Heart right ventricle (tissue), 16 donors: ENCODE measurements at regions not wholly inside any gene's neighbourhood (a gene's known extent, or its start where the extent isn't known, plus 50 kb on each side); places are given as distances from the start of the nearest gene placed in this dataset.

Experiments used
- ATAC-seq, 8 donors: fragments of 200-7000 bp; cut with Tn5 transposase; one replicate each; pipeline ENCODE4 v1.9.1; 2020; ENCODE audit warnings: mild to moderate bottlenecking in 8 of 8, moderate library complexity in 8 of 8, moderate number of reproducible peaks in 1 of 8
- DNase-seq, 2 donors: peaks; one replicate each; pipeline ENCODE4 v3.0.0-alpha.2; 2020
- H3K27ac ChIP-seq, 10 donors: fragments of 200-600 bp; sonication (generic) in 2 of 10; one replicate each; pipeline versions ENCODE4 v1.5.0 to v1.8.0; 2020 to 2022; ENCODE audit warnings: mild to moderate bottlenecking in 3 of 10
- H3K27me3 ChIP-seq, 7 donors: fragments of 200-600 bp; one replicate each; pipeline ENCODE4 v1.8.0; 2021 to 2022; ENCODE audit warnings: mild to moderate bottlenecking in 2 of 7
- H3K36me3 ChIP-seq, 9 donors: fragments of 200-600 bp; sonication (generic) in 1 of 9; one replicate each; pipeline versions ENCODE4 v1.5.0 to v1.8.0; 2020 to 2022; ENCODE audit warnings: mild to moderate bottlenecking in 2 of 9
- H3K4me1 ChIP-seq, 9 donors: fragments of 200-600 bp; sonication (generic) in 1 of 9; one replicate each; pipeline versions ENCODE4 v1.5.0 to v1.8.0; 2020 to 2022; ENCODE audit warnings: mild to moderate bottlenecking in 4 of 9
- H3K4me3 ChIP-seq, 10 donors: fragments of 200-600 bp; sonication (generic) in 2 of 10; one replicate each; pipeline versions ENCODE4 v1.5.0 to v1.8.0; 2020 to 2022; ENCODE audit warnings: mild to moderate bottlenecking in 7 of 10, moderate library complexity in 2 of 10
- H3K9me3 ChIP-seq, 11 donors: fragments of 200-600 bp in 10 of 11; sonication (generic) in 2 of 11; one replicate each; pipeline versions ENCODE4 v1.5.0 to v1.8.0; 2013 to 2022; ENCODE audit warnings: mild to moderate bottlenecking in 2 of 11, control low read depth in 1 of 11, moderate library complexity in 1 of 11
- CTCF ChIP-seq, 9 donors: fragments of 200-600 bp; sonication (generic) in 2 of 9; IDR thresholded peaks; one replicate each; pipeline versions ENCODE4 v1.5.0 to v1.8.0; 2021 to 2022; ENCODE audit warnings: antibody characterized with exemption in 9 of 9, mild to moderate bottlenecking in 5 of 9, moderate library complexity in 1 of 9
- WGBS, 2 donors: extraction: QIAGEN DNeasy Blood & Tissue Kit; methylation state at CpG; one replicate each; pipeline ENCODE4 v1.1.7; 2013; ENCODE audit warnings: inconsistent platforms in 1 of 2; 5-methylcytosine and 5-hydroxymethylcytosine counted together
- intact Hi-C, 10 donors: fragments of 100-400 bp; cut with DNase I; formaldehyde crosslinking; loops; one replicate each; pipeline versions ENCODE4 v1.11.1 to v1.14.2; 2022
- donor health status: Arrhythmogenic right ventricular cardiomyopathy.
- donor health status: ischemic (EF 13 %, LVEDD 7.1; RV severe dilation, severe dysfunction).
- donor health status: healthy with polysubstance abuse.
- donor health status: DM: no; HTN: yes; CAD: no.
- donor health status: DM: no; HTN: no; CAD: no.
- donor health status: ischemic (EF 25% LVEDD 6.9; RV normal size, moderate dysfunction).
- donor health status: ischemic (EF 25% LVEDD 5.7; RV mildly dilated, moderate dysfunction).
- donor health status: healthy.
- donor health status: DM: yes; HTN: yes; CAD: no.
- donor health status: Ischemic cardiomyopathy.
- donor health status: ischemic (EF 35%, LVEDD 5.7; RV mildly dilated, moderate dysfunction).
- donor health status: nonischemic (EF 11% LVEDD 7.7; RV severe dilation, severe dysfunction).
- donor health status: DM: yes; HTN: yes; CAD: no.
- donor health status: PGD.
- donor health status: ischemic (EF 29% LVEDD 5.4; RV normal size, mild dysfunction).
- donor health status: nonischemic (EF 23%, LVEDD 6.1; RV moderate dilation, normal function).

GRCh38 chr1:244964112-244964971 is 100.0 kb upstream of the HNRNPU start:
- Histone ChIP-seq H3K4me3 (no peak overlapping the region), H3K9me3 (no peaks in the 10 kb centered on the region), H3K4me1 (peaks cover 0 to 56% (median 29%) of the 10 kb centered on the region in 9 donors), H3K27me3 (no peaks in the 10 kb centered on the region), H3K27ac (peak overlapping the region in 9 of 10 donors; percentile 30 to 76 (median 47)), H3K36me3 (no peaks in the 10 kb centered on the region)
- 14 to 15% methylated on average over 11 of the region's 11 CpGs for WGBS, 2 donors
- no peak for TF ChIP-seq CTCF (IDR thresholded peaks at IDR 0.05)
- ATAC-seq (peak in 4 of 8 donors; percentile 37 to 53 (median 42)), DNase-seq (no peak)
- intact Hi-C loops: loop anchor here in 3 of 10 donors (10.0 kb wide), 3 partner anchors 100 to 310 kb away; partner anchors contain the start of genes COX20 (in 1 of the 3), DESI2 (in 1 of the 3) and HNRNPU (in 1 of the 3)

GRCh38 chr1:244963231-244963826 is 99.0 kb upstream of the HNRNPU start:
- H3K27ac ChIP-seq: peak overlapping the region in 3 of 10 donors; percentile 43 to 72 (median 65)
- no peak for DNase-seq
- no peaks in the 10 kb centered on the region for H3K27me3 ChIP-seq
- intact Hi-C loops: loop anchor here in 3 of 10 donors (10.0 kb wide), 3 partner anchors 99 to 309 kb away; partner anchors contain the start of genes COX20 (in 1 of the 3), DESI2 (in 1 of the 3) and HNRNPU (in 1 of the 3)
- ATAC-seq: no peak
- H3K4me1 ChIP-seq: peaks cover 0 to 47% (median 21%) of the 10 kb centered on the region in 9 donors
- no peak for TF ChIP-seq CTCF (IDR thresholded peaks at IDR 0.05)
- no peaks in the 10 kb centered on the region for H3K36me3 ChIP-seq
- H3K9me3 ChIP-seq: no peaks in the 10 kb centered on the region
- 95 to 97% methylated on average over 7 of the region's 7 CpGs for whole genome bisulfite sequencing, 2 donors
- H3K4me3 ChIP-seq: no peak overlapping the region

- ATAC-seq (no peak), DNase-seq (no peak)
- Histone ChIP-seq H3K36me3 (no peaks in the 10 kb centered on the region), H3K4me1 (peaks cover 0 to 46% (median 19%) of the 10 kb centered on the region in 9 donors), H3K4me3 (no peak overlapping the region), H3K27ac (no peak overlapping the region), H3K9me3 (no peaks in the 10 kb centered on the region), H3K27me3 (no peaks in the 10 kb centered on the region)
- intact Hi-C loops: loop anchor here in 3 of 10 donors (10.0 kb wide), 3 partner anchors 97 to 307 kb away; partner anchors contain the start of genes COX20 (in 1 of the 3), DESI2 (in 1 of the 3) and HNRNPU (in 1 of the 3)
- TF ChIP-seq CTCF (IDR thresholded peaks at IDR 0.05): no peak
- 22 to 23% methylated on average over 3 of the region's 3 CpGs for WGBS, 2 donors
Observed at GRCh38 chr1:244962130-244962529, 97.8 kb upstream of the HNRNPU start.

GRCh38 chr1:244960904-244961303 is 96.6 kb upstream of the HNRNPU start:
- DNase-seq (no peak), ATAC-seq (peak in 3 of 8 donors; percentile 14 to 49 (median 43))
- intact Hi-C loops: loop anchor here in 3 of 10 donors (10.0 kb wide), 3 partner anchors 96 to 306 kb away; partner anchors contain the start of genes COX20 (in 1 of the 3), DESI2 (in 1 of the 3) and HNRNPU (in 1 of the 3)
- H3K4me3 ChIP-seq: no peak overlapping the region
- TF ChIP-seq CTCF (IDR thresholded peaks at IDR 0.05): no peak
- no peaks in the 10 kb centered on the region for H3K36me3 ChIP-seq
- WGBS, 2 donors: 53 to 72% methylated on average over 4 of the region's 4 CpGs
- H3K9me3 ChIP-seq: no peaks in the 10 kb centered on the region
- peaks cover 0 to 45% (median 19%) of the 10 kb centered on the region in 9 donors for H3K4me1 ChIP-seq
- no peaks in the 10 kb centered on the region for H3K27me3 ChIP-seq
- H3K27ac ChIP-seq: peak overlapping the region in 1 of 10 donors; percentile 18
